ENCODE measurements at regions not wholly inside any gene's neighbourhood (a gene's known extent, or its start where the extent isn't known, plus 50 kb on each side); places are given as distances from the start of the nearest gene placed in this dataset.

- BruUV-seq (replicated peaks), result no TSS peak
- Histone ChIP-seq H2AFZ (no peak overlapping the region), H3K4me2 (no peak overlapping the region), H3K36me3 (ENCODE audit: low read depth) (no peaks in the 10 kb centered on the region), H3K79me2 (ENCODE audit: low read depth) (no peaks in the 10 kb centered on the region), H3K27ac (no peak overlapping the region), H4K20me1 (ENCODE audit: insufficient read depth) (no peaks in the 10 kb centered on the region), H3K9me3 (ENCODE audit: insufficient read depth, low read depth) (no peaks in the 10 kb centered on the region), H3K4me1 (replicated peaks; ENCODE audit: insufficient read depth) (no peaks in the 10 kb centered on the region; the same call in 1 of the 2 replicates), H3K27me3 (ENCODE audit: insufficient read depth, low read depth) (no peaks in the 10 kb centered on the region), H3K4me3 (no peak overlapping the region), H3F3A (ENCODE audit: insufficient read depth, low read depth) (0 out of 2 replicates have a peak, but pooled peaks cover 5% of the 10 kb centered on the region), H3K9me2 (ENCODE audit: insufficient read depth) (no peaks in the 10 kb centered on the region)
- intact Hi-C loops (cut with micrococcal nuclease; ENCODE audit: unreplicated experiment), result no loop called here
- no peak for DNase-seq
- TF ChIP-seq EZH2 (IDR thresholded peaks at IDR 0.05; ENCODE audit: low read depth) (no peak), CTCF (conservative IDR thresholded peaks at IDR 0.05) (no peak)
- CTCF ChIA-PET, result no interaction called here
- POLR2A ChIA-PET (ENCODE audit: unreplicated experiment), result interaction anchor here (0.7 kb wide), 1 partner anchor 112 kb away, joined by 8 read pairs; no protein-coding TSS in a partner anchor
Measured at GRCh38 chr5:142435410-142436115, 110.7 kb upstream of the SPRY4 start.

- ChIA-PET CTCF (interaction anchor here (0.6 kb wide), 1 partner anchor 14 kb away, joined by 3 read pairs; no protein-coding TSS in a partner anchor), POLR2A (ENCODE audit: unreplicated experiment) (no interaction called here)
- no peaks in the 10 kb centered on the region for H3K9me3 ChIP-seq (ENCODE audit: insufficient read depth, low read depth)
- no peaks in the 10 kb centered on the region for H4K20me1 ChIP-seq (ENCODE audit: insufficient read depth)
- H3K36me3 ChIP-seq (ENCODE audit: low read depth), result no peaks in the 10 kb centered on the region
- H3K4me1 ChIP-seq (replicated peaks; ENCODE audit: insufficient read depth), result no peaks in the 10 kb centered on the region
- no peaks in the 10 kb centered on the region for H3K79me2 ChIP-seq (ENCODE audit: low read depth)
- H3K27me3 ChIP-seq (ENCODE audit: insufficient read depth, low read depth), result no peaks in the 10 kb centered on the region
- H2AFZ ChIP-seq, result no peak overlapping the region
- H3K4me3 ChIP-seq, result no peak overlapping the region
- no peak overlapping the region for H3K27ac ChIP-seq
- intact Hi-C loops (cut with micrococcal nuclease; ENCODE audit: unreplicated experiment), result no loop called here
- BruUV-seq (replicated peaks), result no TSS peak
- no peaks in the 10 kb centered on the region for H3K9me2 ChIP-seq (ENCODE audit: insufficient read depth)
- TF ChIP-seq EZH2 (IDR thresholded peaks at IDR 0.05; ENCODE audit: low read depth) (no peak), CTCF (conservative IDR thresholded peaks at IDR 0.05) (no peak)
- DNase-seq, result no peak
- no peak overlapping the region for H3K4me2 ChIP-seq
- no peaks in the 10 kb centered on the region for H3F3A ChIP-seq (ENCODE audit: insufficient read depth, low read depth)
Measured at GRCh38 chr5:142434322-142434612, 109.4 kb upstream of the SPRY4 start.

- H3F3A ChIP-seq (ENCODE audit: insufficient read depth, low read depth), result no peaks in the 10 kb centered on the region
- H3K27me3 ChIP-seq (ENCODE audit: insufficient read depth, low read depth), result no peaks in the 10 kb centered on the region
- ChIA-PET CTCF (no interaction called here), POLR2A (ENCODE audit: unreplicated experiment) (no interaction called here)
- no peak overlapping the region for H3K4me2 ChIP-seq
- H3K9me2 ChIP-seq (ENCODE audit: insufficient read depth), result no peaks in the 10 kb centered on the region
- H3K36me3 ChIP-seq (ENCODE audit: low read depth), result no peaks in the 10 kb centered on the region
- no peak overlapping the region for H3K27ac ChIP-seq
- H2AFZ ChIP-seq, result no peak overlapping the region
- H3K4me1 ChIP-seq (replicated peaks; ENCODE audit: insufficient read depth), result no peaks in the 10 kb centered on the region
- no peak for DNase-seq
- no peaks in the 10 kb centered on the region for H4K20me1 ChIP-seq (ENCODE audit: insufficient read depth)
- no peaks in the 10 kb centered on the region for H3K9me3 ChIP-seq (ENCODE audit: insufficient read depth, low read depth)
- H3K4me3 ChIP-seq, result no peak overlapping the region
- TF ChIP-seq CTCF (conservative IDR thresholded peaks at IDR 0.05) (no peak), EZH2 (IDR thresholded peaks at IDR 0.05; ENCODE audit: low read depth) (no peak)
- no peaks in the 10 kb centered on the region for H3K79me2 ChIP-seq (ENCODE audit: low read depth)
- intact Hi-C loops (cut with micrococcal nuclease; ENCODE audit: unreplicated experiment), result loop anchor here (1.0 kb wide), 1 partner anchor 13 kb away; no protein-coding TSS in a partner anchor
- BruUV-seq (replicated peaks), result no TSS peak
Measured at GRCh38 chr5:142433526-142434321, 108.9 kb upstream of the SPRY4 start.

Measured in PC-9 (cell line).